ENCODE measurements at regions not wholly inside any gene's neighbourhood (a gene's known extent, or its start where the extent isn't known, plus 50 kb on each side); places are given as distances from the start of the nearest gene placed in this dataset.
"Not testable (repeated sequence)": the region's sequence is repeated elsewhere in the genome, so short reads cannot be mapped to it uniquely, and the experiment has no call there.

DNA sequence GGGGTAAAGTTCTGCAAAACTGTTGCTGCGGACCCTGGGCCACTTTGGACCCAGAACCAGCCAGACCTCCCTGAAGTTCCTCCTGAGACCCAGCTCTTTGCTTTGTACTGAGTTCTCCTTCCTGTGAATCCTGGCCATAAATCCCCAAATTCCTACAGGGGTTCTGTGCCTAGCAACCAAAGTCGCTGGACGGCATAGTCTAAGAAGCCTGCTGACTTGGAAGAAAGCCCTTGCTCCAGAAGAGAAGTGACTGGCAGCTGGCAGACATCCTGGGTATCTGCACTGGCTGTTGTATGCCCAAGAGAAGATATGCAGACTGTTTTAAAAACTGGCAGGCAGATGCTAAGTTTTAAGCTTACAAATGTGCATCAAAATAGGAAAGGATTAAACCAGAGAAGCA, 99.9 kb upstream of the SLC24A4 start:
- DNase-seq, result no peak

- peak; percentile 55 for DNase-seq
Measured at GRCh38 chr14:92224358-92224954, 98.5 kb upstream of the SLC24A4 start.

DNA sequence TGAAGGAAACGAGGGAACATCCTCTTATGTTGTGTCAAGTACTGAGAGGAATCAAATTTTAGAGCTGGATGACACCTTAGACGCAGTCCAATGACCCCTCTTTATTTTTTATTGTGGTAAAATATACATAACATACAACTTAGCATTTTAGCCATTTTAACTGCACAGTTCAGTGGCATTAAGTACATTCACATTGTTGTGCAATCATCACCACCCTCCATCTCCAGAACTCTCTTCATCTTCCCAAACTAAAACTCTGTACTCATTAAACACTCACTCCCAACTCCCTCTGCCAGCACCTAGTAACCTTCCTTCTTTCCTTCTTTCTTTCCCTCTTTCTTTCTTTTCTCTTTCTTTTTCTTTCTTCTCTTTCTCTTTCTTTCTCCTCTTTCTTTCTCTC, 97.2 kb upstream of the SLC24A4 start:
- DNase-seq, result no peak

- not testable (repeated sequence) for DNase-seq
Measured at GRCh38 chr14:92226166-92226565, 96.8 kb upstream of the SLC24A4 start.

GRCh38 chr14:92236243-92236900, 86.6 kb upstream of the SLC24A4 start:
- DNase-seq, result no peak

DNA sequence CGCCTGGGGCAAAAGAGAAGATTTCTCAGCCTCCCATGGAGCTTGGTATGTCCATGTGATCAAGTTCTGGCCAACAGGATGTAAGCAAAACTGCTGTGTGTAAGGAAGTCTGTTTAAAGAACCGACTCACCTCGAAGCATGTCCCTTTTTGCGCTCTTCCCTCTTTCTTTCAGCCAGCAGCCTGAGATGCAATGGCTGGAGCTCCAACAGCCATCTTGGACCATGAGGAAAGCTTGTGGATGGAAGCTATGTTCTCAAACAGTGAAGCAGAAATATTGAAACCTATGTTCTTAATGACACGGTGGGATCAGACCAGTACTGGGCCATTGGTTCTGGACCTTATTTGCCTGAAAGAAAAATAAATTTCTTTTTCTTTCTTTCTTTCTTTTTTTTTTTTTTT, 82.3 kb upstream of the SLC24A4 start:
- no peak for DNase-seq

DNA sequence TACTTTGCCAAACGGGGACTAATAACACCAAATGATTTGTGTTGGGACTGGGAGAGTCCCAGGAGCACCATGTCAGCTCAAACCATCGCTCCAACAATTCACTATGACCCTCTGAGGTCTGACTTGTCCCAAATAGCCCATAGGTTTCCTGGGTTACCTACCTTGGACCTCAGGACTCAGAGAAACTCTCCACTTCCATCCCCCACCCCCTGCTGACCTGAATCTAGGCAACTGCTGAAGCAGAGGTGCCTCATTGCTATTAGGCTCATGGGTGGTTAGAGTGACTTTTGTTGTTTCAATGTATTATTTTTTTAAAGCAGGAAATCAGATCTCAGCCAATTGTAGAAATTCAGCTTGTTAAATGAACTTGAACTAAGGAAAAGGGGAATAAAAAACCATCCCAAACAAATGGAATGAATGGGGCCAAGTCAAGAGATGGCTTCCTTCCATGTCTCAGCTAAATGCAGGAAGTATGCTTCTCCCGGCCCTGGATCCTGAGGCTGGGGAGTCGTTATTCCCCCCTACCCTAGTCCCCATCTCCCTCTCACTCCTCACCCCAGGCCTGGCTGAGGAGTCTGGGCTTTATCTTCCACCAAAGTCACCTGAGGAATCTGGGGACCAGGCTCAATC, 80.9 kb upstream of the SLC24A4 start:
- no peak for DNase-seq

- no peak for DNase-seq
Measured at GRCh38 chr14:92244805-92245204, 78.2 kb upstream of the SLC24A4 start.

DNA sequence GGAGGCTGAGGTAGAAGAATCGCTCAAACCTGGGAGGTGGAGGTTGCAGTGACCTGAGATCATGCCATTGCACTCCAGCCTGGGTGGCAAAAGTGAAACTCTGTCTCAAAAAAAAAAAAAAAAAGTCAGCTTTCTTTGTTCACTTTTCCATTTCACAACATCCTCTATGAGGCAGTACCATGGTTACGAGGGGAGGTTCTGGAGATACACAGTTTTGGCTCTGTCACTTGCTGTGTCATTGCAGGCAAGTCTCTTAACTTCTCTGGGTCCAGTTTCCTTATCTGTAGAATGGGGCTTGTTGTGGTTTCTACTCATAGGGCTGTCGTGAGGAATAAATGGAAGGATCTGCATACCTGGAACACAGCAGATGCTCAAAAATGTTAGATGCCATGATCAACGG, 75.6 kb upstream of the SLC24A4 start:
- DNase-seq, result no peak

- no peak for DNase-seq
Measured at GRCh38 chr14:92247947-92248346, 75.0 kb upstream of the SLC24A4 start.

DNA sequence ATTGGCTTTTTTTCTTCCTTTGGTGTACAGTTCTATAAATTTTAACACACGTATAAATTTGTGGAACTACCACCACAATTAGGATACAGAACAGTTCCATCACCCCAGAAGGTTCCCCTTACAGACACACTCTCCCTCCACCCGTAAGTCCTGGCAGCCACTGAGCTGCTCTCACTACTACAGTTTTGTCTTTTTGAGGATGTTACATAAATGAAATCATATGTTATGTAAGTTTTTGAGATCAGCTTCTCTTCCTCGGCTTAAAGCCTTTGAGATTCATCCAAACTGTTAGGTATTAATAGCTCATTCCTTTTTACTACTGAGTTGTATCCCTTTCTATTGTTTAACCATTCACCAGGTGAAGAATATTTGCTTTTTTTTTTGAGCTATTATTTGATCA, 74.3 kb upstream of the SLC24A4 start:
- DNase-seq, result no peak

- DNase-seq, result not testable (repeated sequence)
Measured at GRCh38 chr14:92250366-92250765, 72.6 kb upstream of the SLC24A4 start.

DNA sequence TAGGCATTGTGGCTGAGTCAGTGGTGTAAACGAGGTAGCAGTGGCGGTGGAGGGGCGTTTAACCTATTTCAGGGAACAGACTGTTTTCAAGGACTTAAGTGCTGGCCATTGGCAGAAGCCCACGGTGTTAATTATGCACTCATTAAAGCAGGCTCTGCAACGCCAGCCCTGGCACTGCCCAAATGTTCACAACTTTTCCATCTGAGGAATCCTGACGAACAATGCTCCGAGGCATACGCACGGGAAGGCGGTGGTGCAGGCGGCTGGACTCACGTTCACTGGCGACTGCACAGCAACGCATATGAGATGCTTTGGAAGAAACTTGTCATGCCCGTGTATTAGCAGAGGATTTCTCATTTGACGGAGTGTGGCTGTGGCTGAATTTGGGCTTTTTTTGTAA, 70.6 kb upstream of the SLC24A4 start:
- no peak for DNase-seq

DNA sequence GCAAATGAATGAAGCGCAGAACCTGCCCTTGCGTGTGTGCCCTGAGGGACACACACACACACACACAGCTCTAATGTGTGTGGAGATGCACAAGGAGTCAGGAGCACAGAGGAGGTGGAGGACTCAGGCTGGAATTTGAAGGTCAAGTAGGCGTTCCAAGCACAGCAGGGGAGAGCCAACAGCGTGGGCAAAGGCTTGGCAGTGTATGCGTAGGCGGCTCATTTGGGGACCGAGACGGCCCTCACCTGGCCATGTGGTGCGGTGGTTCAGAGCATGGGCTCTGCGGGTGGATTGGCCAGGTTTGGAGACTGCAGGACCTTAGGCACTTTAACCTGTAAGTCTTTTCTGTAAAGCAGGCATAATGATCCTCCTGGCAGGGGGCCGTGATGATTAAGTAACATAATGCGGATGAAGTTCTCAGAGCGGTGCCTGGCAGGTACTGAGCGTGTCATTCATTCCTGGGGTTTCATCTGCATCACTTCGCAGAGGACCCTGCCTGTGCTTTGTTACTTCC, 69.5 kb upstream of the SLC24A4 start:
- DNase-seq, result no peak

- no peak for DNase-seq
Measured at GRCh38 chr14:92254786-92255185, 68.2 kb upstream of the SLC24A4 start.

GRCh38 chr14:92258934-92259333, 64.0 kb upstream of the SLC24A4 start:
- DNase-seq, result no peak

- no peak for DNase-seq
Measured at GRCh38 chr14:92259613-92260357, 63.2 kb upstream of the SLC24A4 start.

DNA sequence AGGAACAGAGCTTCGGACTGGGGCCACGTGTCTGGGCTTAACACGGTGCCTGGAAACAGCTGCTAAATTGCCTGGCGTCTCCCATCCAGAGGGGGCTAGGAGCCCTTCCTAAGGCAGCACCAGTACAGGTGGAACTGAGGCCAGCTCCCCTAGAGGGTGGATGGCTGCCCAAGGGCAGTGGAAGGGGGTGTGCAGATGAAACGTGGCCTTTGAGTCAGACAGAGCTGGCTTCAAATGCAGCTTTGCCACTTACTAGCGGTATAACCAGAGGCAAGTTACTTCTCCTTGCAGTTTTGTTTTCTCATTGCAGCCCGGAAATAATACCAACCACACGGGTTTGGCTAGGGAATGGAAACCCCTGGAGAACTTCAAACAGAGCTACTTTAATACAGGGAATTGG, 59.3 kb upstream of the SLC24A4 start:
- DNase-seq, result no peak

- no peak for DNase-seq
Measured at GRCh38 chr14:92264195-92264594, 58.8 kb upstream of the SLC24A4 start.

GRCh38 chr14:92266216-92266615, 56.7 kb upstream of the SLC24A4 start:
- DNase-seq, result no peak

Measured in fibroblast of skin of right biceps (primary cell).